Fibroblast of upper back skin (primary cell): ENCODE measurements at regions not wholly inside any gene's neighbourhood (a gene's known extent, or its start where the extent isn't known, plus 50 kb on each side); places are given as distances from the start of the nearest gene placed in this dataset.

Experiments
- DNase-seq: peaks from one replicate; pipeline ENCODE4 v3.0.0-alpha.2; 2013

DNA sequence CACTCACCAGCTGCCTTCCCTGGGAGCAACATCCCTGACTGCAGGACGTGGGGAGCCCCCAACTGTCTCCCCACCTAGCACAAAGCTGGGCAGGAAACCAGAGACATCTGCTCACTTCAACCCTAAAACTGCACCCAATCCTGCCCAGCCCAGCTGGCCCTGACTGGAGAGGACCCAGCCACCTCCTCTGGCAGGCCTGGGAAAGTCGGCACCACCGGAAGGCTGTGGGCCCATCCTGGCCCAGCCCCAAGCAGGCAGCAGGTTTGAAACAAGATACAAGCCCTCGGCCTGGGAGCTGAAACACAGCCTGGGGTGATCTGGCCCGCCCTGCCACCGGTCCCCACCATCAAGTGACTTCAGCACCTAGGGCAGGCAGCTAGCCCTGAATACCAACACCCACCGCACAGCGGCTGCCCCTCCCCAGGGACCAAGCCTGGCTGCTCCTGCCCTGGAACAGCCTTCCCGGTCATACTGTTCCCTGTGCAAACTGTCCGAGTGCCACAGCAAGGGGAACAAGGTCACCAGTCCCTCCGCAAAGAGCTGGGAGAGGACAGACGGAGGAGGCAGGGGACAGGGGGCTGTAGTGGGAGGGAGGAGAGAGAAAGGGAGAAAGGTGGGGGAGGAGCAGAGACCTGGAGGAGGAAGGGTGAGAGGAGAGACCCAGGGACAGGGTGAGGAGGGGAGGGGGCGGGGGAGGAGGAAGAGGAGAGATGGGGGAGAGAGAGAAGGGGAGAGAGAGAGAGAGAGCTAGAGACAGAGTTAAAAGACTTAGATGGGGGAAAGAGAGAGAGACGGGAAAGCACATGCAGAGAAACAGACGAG lies 115.7 kb downstream of the RFLNA start:
- DNase-seq: no peak

- no peak for DNase-seq
Measured at GRCh38 chr12:124408822-124409517, 114.1 kb downstream of the RFLNA start.

- no peak for DNase-seq
Measured at GRCh38 chr12:124407074-124407473, 112.2 kb downstream of the RFLNA start.

DNA sequence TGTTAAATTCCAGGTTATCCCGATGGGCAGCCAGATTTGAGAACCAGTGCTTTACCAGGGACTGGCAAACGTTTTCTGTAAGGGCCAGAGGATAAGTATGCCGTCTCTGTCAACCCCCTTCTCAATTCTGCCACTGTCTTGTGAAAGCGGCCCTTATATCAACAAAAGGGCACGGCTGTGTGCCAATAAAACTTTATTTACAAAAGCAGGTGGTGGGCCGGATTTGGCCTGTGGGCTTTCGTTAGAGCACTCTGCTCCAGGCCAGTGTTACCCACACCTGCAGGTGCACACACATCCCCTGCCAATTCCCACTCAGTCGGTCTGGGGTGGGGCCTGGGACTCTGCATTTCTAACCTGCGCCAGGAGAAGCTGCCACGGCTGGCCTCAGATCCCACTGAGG lies 111.2 kb downstream of the RFLNA start:
- DNase-seq: no peak

DNA sequence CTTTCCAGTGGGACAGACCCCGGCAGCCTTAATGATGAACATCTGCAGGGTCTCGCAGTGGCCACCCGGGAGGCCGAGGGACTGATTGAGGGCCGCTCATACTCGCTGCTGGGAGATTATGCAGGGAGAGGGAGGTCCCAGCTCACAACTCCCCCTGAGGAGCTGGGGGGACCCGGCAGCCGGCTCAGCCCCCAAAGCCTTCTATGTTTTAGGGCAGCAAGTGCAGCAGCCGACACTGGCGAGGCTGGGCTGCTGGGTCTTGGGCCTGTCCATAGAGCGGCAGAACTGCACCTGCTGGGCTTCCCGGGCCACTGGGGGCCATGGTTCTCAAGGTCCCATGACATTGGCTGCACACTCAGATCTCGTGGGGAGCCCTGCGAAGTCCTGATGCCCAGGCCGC lies 110.7 kb downstream of the RFLNA start:
- no peak for DNase-seq

- DNase-seq: no peak
Measured at GRCh38 chr12:124405151-124405550, 110.3 kb downstream of the RFLNA start.

DNA sequence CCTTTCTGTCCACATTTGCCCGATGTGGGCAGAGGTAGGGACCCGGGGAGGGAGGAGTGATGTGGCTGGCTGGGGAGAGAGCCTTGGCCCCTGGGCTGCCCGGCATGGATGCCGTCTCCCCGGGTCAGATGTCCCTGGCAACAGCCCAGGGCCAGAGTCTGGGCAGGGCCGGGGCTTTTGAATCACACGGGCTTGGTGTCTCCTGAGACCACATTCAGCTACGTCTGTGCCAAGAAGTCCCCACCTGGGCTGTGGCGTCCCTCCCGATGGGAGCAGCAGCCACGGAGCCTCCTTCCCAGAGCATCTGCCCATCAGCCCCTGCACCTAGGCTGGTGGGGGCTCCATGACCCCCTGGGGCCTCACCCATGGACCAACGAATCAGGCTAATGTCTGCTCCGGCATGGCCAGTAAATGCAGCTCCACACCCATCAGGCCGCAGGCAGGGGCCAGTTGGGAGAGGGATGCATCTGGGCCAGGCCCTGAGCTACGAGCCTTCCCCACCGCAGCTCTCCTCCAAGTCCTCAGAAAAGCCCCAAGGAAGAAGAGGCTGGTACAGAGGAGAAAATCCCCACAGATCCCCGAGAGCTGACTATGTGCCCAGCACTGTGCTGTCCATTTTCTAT lies 109.4 kb downstream of the RFLNA start:
- DNase-seq: no peak

DNA sequence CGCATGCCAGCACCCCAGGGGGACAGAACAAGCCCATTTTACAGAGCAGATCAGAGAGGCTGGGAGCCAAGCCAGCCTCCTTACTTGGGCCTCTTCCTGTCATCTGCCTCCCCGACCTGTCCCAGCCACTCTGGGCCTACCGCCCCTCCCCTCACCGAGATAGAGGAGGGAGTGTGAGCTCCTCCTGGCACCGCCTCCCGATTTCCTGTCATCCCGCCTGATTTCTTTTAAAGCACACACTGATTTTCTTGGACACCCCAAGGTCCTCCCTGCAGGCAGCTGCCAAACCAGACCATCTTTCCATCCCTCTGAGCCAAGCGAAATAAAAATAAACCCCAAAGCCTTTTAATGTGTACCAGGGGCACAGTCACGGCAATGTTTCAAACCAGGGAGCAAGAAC lies 108.4 kb downstream of the RFLNA start:
- DNase-seq: no peak

DNA sequence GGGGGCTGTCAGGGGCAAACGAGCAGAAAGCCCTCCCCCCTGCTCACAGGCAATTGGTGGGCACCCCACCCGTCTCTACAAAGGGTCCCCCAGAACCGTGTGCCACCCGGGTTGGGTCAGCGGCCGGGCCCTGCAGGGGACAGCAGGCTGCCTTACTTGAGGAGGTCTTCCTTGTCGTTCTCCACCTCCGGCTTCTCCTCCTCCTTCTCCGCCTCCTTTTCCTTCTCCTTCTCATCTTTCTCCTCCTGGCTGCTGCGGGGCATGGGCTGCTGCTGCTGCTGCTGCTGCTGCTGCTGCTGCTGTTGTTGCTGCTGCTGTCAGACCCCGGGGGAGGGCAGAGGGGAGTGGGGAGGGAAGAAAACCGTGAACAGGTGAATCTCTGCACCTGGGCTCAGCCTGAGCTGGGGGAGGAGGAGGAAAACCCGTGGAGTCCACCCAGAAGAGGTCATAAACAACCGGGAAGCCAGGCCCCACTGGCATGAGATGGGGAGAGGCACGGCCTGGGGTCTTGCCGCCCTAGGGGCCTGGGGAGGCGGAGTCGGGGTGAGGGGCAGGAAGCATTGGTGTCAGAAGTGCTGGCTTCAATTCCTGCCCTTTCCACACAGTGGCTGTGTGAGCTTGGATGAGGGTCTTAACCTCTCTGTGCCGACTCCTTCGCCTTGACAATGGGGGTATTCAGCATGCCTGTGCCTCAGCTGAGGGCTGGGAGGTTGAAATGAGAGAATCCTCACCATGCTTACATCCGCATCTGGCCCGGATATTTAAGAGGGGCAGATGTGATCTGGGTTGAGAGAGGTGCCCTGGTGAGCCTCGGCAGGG lies 107.6 kb downstream of the RFLNA start:
- DNase-seq: no peak

DNA sequence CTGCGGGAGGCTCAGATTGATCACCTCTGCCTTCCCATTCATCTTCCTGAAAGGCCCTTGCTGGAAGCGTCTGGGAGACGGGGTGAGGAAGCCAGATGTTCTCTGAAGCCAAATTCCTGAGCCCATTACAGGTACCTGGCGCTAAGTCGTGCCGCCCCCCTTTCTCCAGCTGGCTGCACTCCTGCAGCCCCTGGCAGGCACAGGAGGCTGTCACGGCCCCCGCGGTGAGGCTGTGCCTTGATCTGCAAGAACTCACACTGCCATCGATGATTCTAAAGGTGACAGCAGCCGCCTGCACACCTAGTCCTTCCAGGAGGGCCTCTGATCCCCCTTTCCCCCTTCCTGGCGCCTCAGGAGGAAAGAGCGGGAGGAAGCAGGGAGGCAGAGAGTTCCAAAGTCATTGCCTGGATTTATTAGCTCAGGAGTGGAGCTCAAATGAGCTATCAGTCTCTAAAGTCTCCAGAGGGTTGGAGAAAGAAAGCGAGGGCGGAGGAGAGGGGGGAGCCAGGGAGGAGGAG lies 106.9 kb downstream of the RFLNA start:
- no peak for DNase-seq

DNA sequence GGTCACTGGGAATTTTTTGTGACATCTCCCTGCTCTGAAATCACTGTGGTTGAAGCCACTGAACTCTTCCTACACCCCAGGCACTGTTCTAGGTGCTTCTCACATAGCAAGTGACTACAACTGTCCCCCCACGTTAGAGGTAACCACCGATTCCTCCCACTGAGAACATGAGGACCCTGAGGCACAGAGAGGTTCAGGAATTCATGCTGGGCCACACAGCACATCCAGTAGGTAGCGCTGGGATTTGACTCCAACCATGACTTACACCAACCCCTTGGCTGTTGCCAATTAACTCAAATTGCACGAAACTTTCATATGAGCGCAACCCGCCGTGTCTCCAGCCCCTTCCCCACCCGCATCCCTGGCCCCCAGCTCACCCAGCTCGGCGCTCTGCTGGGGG lies 105.2 kb downstream of the RFLNA start:
- DNase-seq: no peak

DNA sequence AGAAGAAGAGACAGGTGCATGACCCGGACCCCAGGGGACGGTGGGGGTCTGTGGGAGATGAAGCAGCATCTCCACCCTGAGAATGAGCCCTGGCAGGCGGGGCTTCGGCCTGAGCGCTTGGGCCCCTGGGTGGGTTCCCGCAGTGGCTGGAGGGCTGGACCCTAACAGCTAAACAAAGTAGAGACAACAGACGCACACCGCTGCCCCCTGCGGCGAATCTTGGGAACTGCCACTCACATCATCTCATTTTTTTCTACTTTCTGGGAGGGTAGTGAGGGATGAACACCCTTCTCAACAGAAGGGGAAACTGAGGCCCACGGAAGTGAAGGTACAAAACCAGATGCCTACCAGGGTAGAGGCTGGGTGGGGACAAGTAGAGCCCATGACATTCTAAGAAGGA lies 104.7 kb downstream of the RFLNA start:
- no peak for DNase-seq

- no peak for DNase-seq
Measured at GRCh38 chr12:124398578-124399227, 103.8 kb downstream of the RFLNA start.

- no peak for DNase-seq
Measured at GRCh38 chr12:124397807-124398577, 103.1 kb downstream of the RFLNA start.

- DNase-seq: no peak
Measured at GRCh38 chr12:124397399-124397679, 102.4 kb downstream of the RFLNA start.

DNA sequence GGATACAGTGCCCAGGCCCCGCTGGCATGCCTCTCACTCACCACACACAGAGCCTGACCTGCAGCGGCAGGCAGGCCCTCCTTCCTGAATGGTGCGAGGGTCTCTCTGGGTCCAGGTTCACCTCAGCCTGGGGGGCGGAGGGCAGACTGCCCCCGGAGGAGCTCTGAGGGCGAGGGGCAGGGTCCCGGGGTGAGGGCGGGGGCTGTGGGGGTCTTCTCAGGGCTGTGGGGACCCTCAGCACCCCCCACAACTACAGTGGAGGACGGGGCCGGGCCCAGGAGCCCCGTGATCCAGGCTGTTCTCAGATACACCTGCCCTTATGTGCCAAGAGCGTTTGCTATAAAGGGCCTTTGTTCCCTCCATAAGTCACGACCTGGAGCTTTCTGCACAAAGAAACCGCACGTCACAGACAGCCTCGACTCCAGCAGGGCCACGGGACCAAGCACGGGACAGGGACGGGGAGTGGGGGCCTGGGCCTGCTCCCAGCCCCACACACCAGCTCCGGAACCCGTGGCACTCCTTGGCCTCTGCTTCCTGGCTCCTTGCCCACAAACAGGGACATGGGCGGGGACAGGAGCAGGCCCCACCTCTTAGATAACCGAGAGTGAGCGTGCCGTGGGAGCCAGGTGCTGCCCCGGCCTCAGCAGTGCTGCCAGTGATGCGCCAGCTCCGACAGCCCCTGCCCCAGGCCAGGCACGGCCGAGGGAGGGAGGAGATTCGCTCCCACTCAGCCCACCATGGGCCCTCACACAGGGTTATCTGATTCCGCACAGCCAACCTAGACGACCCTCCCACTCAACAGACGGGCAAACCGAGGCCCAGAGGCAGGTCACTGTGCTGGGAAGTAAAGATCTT lies 101.9 kb downstream of the RFLNA start:
- DNase-seq: no peak

DNA sequence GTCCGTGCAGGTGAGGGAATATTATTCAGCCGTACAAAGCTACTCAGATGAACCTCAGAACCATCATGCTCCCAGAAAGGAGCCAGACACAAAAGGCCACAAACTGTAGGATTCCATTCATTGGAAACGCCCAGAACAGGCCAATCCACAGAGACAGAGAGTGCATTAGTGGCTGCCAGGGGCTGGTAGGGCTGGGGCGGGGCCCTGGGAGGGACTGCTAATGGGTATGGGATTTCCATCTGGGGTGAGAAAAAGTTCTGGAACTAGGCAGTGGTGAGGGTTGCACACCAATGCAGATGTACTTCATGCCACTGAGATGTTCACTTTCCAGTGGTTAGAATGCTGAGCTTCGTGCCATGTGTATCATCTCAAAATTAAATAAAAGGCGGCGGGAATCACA lies 101.1 kb downstream of the RFLNA start:
- no peak for DNase-seq

DNA sequence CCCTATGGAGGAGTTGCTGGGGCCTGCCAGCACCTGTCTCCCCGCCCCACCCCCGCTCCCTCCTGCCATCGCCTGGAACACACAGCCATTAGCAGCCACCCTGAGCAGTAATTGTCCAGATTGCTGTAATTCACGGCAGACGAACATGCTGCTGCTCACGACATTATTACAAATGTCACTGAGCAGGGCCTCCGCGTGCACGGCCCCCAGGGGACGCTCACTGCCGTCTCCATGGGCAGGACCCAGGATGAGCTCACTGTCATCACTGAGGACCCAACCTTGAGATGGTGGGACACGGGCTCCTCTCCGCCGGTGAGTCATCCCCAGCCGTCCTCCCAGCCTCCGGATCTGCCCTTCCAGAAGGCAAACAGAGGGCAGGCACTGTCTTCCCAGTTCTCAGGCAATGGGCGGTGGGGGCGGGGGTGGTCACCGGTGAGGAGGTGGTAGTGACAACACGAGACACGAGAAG lies 100.4 kb downstream of the RFLNA start:
- DNase-seq: no peak

GRCh38 chr12:124394462-124395128 lies 99.7 kb downstream of the RFLNA start:
- no peak for DNase-seq

DNA sequence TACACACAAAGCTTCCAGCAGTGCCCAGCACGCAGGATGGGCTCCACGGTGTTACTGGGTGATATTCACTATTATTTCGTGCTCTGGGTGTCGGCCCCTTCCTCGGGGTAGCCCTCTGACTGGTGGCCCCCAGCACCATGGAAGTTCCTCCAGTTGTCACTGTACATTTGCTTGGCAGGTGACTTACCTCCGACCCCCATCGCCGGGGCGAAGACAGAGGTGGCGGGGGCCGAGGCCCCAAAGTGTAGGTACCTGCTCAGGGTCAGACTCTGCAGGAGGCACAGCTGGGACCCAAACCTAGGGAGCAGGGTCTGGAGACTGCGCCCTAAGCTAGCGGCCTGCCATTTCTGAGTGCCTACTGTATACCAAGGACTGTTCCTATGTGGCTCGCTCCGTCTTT lies 98.9 kb downstream of the RFLNA start:
- DNase-seq: no peak
